Astrocyte of the spinal cord (primary cell): ENCODE measurements at regions not wholly inside any gene's neighbourhood (a gene's known extent, or its start where the extent isn't known, plus 50 kb on each side); places are given as distances from the start of the nearest gene placed in this dataset.

Experiments
- DNase-seq: peaks from one replicate; pipeline ENCODE4 v3.0.0; 2011; ENCODE audit warnings: low read depth, low spot score
- H3K4me3 ChIP-seq: 2 replicates; pipeline ENCODE4 v1.5.1; 2011; ENCODE audit warnings: low read depth, mild to moderate bottlenecking, low read length, moderate library complexity
- CTCF ChIP-seq: IDR thresholded peaks from 2 replicates; pipeline ENCODE4 v1.5.1; 2012; ENCODE audit warnings: low read depth, mild to moderate bottlenecking, low read length, inconsistent platforms
- in situ Hi-C: cut with HindIII; loops from 2 replicates; pipeline ENCODE4 v1.10.0; 2017; ENCODE audit warnings: low sequenced_read_pairs

- no peak for DNase-seq
- no peak overlapping the region for H3K4me3 ChIP-seq
- in situ Hi-C loops: no loop called here
- TF ChIP-seq CTCF: no peak
Observed at GRCh38 chr2:16154501-16155280, 214.3 kb downstream of the MYCN start.

- in situ Hi-C loops: no loop called here
- TF ChIP-seq CTCF: no peak
- H3K4me3 ChIP-seq: no peak overlapping the region
- DNase-seq: no peak
Observed at GRCh38 chr2:16154061-16154460, 213.7 kb downstream of the MYCN start.

- H3K4me3 ChIP-seq: no peak overlapping the region
- in situ Hi-C loops: no loop called here
- TF ChIP-seq CTCF: no peak
- DNase-seq: no peak
Observed at GRCh38 chr2:16153754-16154035, 213.3 kb downstream of the MYCN start.

- no peak overlapping the region for H3K4me3 ChIP-seq
- in situ Hi-C loops: no loop called here
- no peak for TF ChIP-seq CTCF
- DNase-seq: no peak
Observed at GRCh38 chr2:16152928-16153753, 212.8 kb downstream of the MYCN start.

GRCh38 chr2:16152071-16152927 is 211.9 kb downstream of the MYCN start:
- no peak for DNase-seq
- TF ChIP-seq CTCF: no peak
- no peak overlapping the region for H3K4me3 ChIP-seq
- in situ Hi-C loops: no loop called here

GRCh38 chr2:16151651-16152050 is 211.3 kb downstream of the MYCN start:
- no peak for DNase-seq
- no peak for TF ChIP-seq CTCF
- in situ Hi-C loops: no loop called here
- no peak overlapping the region for H3K4me3 ChIP-seq
